ENCODE measurements at regions not wholly inside any gene's neighbourhood (a gene's known extent, or its start where the extent isn't known, plus 50 kb on each side); places are given as distances from the start of the nearest gene placed in this dataset.

DNA sequence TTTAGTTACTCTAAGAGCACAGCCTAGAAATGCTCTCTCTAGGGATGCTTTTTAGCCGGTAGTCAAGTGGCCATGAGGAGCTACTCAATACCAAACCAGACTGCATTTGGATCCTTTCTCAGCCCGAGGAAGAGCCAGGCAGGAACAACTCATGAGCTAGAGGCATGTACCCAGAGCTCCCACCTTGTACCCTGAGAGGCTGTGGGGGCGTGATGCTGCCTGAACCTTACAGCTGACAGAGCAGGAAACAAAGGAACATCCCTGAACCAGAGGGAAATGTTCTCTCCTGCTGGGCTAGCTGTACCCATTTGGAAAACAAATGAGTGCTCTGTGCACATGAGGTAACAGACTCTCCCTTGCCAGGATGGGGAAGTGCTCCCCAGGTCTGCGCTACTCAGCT, 131.6 kb downstream of the OSR1 start (continued):
- TF ChIP-seq, protein P1, sequence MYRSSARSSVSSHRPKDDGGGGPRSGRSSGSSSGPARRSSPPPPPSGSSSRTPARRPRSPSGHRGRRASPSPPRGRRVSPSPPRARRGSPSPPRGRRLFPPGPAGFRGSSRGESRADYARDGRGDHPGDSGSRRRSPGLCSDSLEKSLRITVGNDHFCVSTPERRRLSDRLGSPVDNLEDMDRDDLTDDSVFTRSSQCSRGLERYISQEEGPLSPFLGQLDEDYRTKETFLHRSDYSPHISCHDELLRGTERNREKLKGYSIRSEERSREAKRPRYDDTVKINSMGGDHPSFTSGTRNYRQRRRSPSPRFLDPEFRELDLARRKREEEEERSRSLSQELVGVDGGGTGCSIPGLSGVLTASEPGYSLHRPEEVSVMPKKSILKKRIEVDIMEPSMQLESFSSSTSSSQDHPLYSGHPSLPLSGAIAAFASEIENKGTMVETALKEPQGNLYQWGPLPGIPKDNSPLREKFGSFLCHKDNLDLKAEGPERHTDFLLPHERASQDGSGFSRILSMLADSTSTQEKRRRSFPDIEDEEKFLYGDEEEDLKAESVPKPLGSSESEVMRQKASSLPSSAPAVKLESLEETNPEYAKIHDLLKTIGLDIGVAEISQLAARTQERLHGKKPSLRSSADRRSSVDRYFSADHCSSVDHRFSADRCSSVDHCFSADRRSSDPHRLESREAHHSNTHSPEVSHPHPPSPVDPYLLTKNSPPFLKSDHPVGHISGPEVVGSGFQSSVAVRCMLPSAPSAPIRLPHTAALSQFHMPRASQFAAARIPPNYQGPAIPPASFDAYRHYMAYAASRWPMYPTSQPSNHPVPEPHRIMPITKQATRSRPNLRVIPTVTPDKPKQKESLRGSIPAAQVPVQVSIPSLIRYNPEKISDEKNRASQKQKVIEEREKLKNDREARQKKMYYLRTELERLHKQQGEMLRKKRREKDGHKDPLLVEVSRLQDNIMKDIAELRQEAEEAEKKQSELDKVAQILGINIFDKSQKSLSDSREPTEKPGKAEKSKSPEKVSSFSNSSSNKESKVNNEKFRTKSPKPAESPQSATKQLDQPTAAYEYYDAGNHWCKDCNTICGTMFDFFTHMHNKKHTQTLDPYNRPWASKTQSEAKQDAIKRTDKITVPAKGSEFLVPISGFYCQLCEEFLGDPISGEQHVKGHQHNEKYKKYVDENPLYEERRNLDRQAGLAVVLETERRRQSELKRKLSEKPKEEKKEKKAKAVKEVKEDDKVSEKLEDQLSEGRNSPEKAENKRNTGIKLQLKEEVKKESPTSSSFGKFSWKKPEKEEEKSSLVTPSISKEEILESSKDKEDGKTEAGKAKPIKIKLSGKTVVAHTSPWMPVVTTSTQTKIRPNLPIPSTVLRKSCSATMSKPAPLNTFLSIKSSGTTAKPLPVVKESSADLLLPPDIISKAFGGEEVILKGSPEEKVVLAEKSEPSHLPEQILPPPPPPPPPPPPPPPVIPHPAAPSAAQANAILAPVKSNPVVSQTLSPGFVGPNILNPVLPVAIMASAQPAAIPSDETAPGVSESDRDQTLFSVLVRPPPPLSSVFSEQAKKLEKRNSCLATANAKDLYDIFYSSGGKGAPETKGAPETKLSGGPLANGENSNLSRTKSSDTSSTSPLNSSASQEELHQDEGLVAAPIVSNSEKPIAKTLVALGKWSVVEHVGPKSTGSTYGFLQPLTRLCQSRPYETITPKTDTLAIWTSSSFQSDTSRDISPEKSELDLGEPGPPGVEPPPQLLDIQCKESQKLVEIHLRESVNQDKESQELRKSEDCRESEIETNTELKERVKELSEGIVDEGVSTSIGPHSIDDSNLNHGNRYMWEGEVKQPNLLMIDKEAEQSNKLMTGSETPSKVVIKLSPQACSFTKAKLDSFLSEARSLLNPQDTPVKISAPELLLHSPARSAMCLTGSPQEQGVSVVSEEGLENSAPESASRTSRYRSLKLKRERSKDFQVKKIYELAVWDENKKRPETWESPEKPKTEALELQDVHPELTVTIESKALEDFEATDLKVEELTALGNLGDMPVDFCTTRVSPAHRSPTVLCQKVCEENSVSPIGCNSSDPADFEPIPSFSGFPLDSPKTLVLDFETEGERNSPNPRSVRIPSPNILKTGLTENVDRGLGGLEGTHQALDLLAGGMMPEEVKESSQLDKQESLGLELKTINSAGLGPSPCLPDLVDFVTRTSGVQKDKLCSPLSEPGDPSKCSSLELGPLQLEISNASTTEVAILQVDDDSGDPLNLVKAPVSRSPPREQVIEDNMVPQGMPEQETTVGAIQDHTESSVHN (CRISPR knock-in tag; IDR thresholded peaks at IDR 0.05) = no peak
- TF ChIP-seq LBX2 (CRISPR knock-in tag; IDR thresholded peaks at IDR 0.05; ENCODE audit: borderline replicate concordance) (no peak), FOXK1 (CRISPR knock-in tag; IDR thresholded peaks at IDR 0.05; ENCODE audit: borderline replicate concordance, low read depth) (no peak)

- no peaks in the 10 kb centered on the region for H3K27me3 ChIP-seq (ENCODE audit: control insufficient read depth in 1 of 2, insufficient read depth in 2 of 2, low read length in 2 of 2)
- FAIRE-seq (no peak), DNase-seq (ENCODE audit: low spot score) (no peak), ATAC-seq (no peak; the same call in 2 of the 3 replicates)
- ChIA-PET POLR2A (no interaction called here), CTCF (ENCODE audit: low intra/inter-chr PET ratio, low total read pairs) (no interaction called here)
- H3K9ac ChIP-seq (ENCODE audit: insufficient read depth, low read depth, low read length) = no peak overlapping the region
- no peak overlapping the region for H3K4me2 ChIP-seq (ENCODE audit: low read depth, low read length)
- H3K79me2 ChIP-seq (ENCODE audit: insufficient read depth, low read length) = no peaks in the 10 kb centered on the region
- no peaks in the 10 kb centered on the region for H4K20me1 ChIP-seq (ENCODE audit: insufficient read depth, low read length)
- no peaks in the 10 kb centered on the region for H3K9me3 ChIP-seq (ENCODE audit: low read length)
- BruUV-seq (replicated peaks) = no TSS peak
- H3K27ac ChIP-seq (ENCODE audit: extremely low read length, insufficient read depth, low read length) = no peak overlapping the region
- no peak overlapping the region for H3K4me3 ChIP-seq (replicated peaks in 1 of 3; ENCODE audit: insufficient read depth in 1 of 3, low read depth in 2 of 3, low read length in 3 of 3)
- WGBS (ENCODE audit: low lambda C conversion rate) = 39% methylated on average over 6 of the region's 6 CpGs
- no peak overlapping the region for H2AFZ ChIP-seq (ENCODE audit: low read length)
- in situ Hi-C loops (cut with HindIII; ENCODE audit: extremely low pct_ligation_motif_present, low pct_unique_long_range_greater_than_20kb) (no loop called here), intact Hi-C loops (cut with micrococcal nuclease; ENCODE audit: unreplicated experiment) (no loop called here)
- peaks cover 22% of the 10 kb centered on the region for H3K4me1 ChIP-seq (ENCODE audit: insufficient read depth, low read length)
- no peaks in the 10 kb centered on the region for H3K36me3 ChIP-seq (replicated peaks in 1 of 2; ENCODE audit: control insufficient read depth in 1 of 2, insufficient read depth in 2 of 2, low read length in 2 of 2)
- TF ChIP-seq, protein P2, sequence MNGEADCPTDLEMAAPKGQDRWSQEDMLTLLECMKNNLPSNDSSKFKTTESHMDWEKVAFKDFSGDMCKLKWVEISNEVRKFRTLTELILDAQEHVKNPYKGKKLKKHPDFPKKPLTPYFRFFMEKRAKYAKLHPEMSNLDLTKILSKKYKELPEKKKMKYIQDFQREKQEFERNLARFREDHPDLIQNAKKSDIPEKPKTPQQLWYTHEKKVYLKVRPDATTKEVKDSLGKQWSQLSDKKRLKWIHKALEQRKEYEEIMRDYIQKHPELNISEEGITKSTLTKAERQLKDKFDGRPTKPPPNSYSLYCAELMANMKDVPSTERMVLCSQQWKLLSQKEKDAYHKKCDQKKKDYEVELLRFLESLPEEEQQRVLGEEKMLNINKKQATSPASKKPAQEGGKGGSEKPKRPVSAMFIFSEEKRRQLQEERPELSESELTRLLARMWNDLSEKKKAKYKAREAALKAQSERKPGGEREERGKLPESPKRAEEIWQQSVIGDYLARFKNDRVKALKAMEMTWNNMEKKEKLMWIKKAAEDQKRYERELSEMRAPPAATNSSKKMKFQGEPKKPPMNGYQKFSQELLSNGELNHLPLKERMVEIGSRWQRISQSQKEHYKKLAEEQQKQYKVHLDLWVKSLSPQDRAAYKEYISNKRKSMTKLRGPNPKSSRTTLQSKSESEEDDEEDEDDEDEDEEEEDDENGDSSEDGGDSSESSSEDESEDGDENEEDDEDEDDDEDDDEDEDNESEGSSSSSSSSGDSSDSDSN (CRISPR knock-in tag; IDR thresholded peaks at IDR 0.05) = no peak
- TF ChIP-seq MAZ (IDR thresholded peaks at IDR 0.05; ENCODE audit: borderline replicate concordance, low read depth, low read length) (no peak), MAZ (CRISPR knock-in tag; IDR thresholded peaks at IDR 0.05; ENCODE audit: low read depth) (no peak), MAX (IDR thresholded peaks at IDR 0.05) (no peak), ZSCAN31 (CRISPR knock-in tag; IDR thresholded peaks at IDR 0.05; ENCODE audit: low read depth) (no peak), MYNN (CRISPR knock-in tag; IDR thresholded peaks at IDR 0.05; ENCODE audit: low read depth) (no peak), SMAD1 (CRISPR knock-in tag; IDR thresholded peaks at IDR 0.05; ENCODE audit: borderline replicate concordance, low read depth) (no peak), JUN (CRISPR knock-in tag; IDR thresholded peaks at IDR 0.05) (no peak), RARA (CRISPR knock-in tag; IDR thresholded peaks at IDR 0.05) (no peak)
Observed at GRCh38 chr2:19226386-19226785, 132.0 kb downstream of the OSR1 start.
